ENCODE measurements at regions not wholly inside any gene's neighbourhood (a gene's known extent, or its start where the extent isn't known, plus 50 kb on each side); places are given as distances from the start of the nearest gene placed in this dataset.

GRCh38 chr2:144270951-144271350, 249.0 kb downstream of the ZEB2 start:
- no peak for DNase-seq (ENCODE audit: low spot score)
- no peak for TF ChIP-seq CTCF (IDR thresholded peaks at IDR 0.05)
- no peak overlapping the region for H3K27ac ChIP-seq
- H3K4me3 ChIP-seq = no peak overlapping the region

DNA sequence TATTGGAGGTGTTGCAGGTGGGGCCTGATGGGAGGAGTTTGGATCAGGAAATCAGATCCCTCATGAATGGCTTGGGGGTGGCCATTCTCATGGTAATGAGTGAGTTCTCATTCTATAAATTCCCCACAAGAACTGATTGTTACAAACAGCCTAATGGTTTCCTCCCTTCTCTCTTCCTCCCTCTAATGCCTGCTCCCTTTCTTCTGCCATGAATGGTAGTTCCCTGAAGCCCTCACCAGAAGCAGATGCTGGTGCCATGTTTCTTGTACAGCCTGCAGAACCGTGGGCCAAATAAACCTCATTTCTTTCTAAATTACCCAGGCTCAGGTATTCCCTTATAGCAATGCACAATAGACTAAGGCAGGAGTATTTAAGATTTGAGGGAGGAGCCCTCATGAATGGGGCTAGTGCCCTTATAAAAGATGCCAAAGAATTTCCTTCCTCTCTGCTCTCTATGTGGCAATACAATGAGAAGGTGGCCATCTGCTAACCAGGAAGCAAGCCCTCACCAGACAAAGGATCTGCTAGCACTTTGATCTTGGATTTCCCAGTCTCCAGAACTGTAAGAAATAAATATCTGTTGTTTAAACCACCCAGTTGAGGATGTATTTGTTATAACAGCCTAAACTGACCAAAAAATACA, 251.8 kb downstream of the ZEB2 start:
- no peak for TF ChIP-seq CTCF (IDR thresholded peaks at IDR 0.05)
- Histone ChIP-seq H3K27ac (no peak overlapping the region), H3K4me3 (no peak overlapping the region)
- no peak for DNase-seq (ENCODE audit: low spot score)

DNA sequence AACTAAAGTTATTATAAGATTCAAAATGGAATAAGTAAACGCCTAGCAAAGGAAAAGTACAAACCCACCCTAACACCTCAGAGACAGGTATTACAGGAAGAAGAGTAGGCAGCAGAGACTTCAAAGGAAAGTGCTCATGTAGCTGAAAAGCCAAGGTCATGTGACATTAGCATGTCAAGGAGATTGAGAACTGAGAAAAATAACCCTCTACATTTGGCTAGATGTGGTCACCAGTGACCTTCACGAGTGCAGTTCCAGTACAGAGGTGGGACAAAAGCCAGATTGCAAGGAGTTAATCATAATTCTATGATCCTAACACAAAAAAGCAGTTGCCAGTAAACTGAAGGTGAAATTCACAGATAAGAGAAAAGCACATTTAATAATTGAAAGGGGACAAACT, 252.7 kb downstream of the ZEB2 start:
- Histone ChIP-seq H3K27ac (no peak overlapping the region), H3K4me3 (no peak overlapping the region)
- TF ChIP-seq CTCF (IDR thresholded peaks at IDR 0.05) = no peak
- DNase-seq (ENCODE audit: low spot score) = no peak

- H3K4me3 ChIP-seq = no peak overlapping the region
- no peak for TF ChIP-seq CTCF (IDR thresholded peaks at IDR 0.05)
- no peak overlapping the region for H3K27ac ChIP-seq
- DNase-seq (ENCODE audit: low spot score) = no peak
Measured at GRCh38 chr2:144265654-144266053, 254.3 kb downstream of the ZEB2 start.

DNA sequence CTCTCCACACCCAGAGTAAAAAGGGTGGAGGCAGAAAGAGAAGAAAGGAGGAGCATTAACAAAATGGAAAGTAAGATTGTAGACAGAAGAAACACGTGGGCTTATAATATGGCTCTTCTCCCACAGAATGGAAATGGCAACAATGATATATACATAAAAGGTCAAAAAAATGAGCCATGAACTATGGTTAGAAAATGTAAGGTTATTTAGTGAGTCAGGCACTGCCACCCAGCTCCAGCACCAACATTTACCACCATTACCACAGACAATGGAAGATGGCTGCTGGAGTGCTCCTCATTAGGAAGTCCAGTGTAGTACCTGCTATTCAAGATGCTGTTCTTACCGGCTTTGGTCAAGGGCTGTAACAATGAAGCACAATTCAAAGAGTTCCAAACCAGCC, 258.0 kb downstream of the ZEB2 start:
- DNase-seq (ENCODE audit: low spot score) = no peak
- H3K27ac ChIP-seq = no peak overlapping the region
- no peak overlapping the region for H3K4me3 ChIP-seq
- no peak for TF ChIP-seq CTCF (IDR thresholded peaks at IDR 0.05)

DNA sequence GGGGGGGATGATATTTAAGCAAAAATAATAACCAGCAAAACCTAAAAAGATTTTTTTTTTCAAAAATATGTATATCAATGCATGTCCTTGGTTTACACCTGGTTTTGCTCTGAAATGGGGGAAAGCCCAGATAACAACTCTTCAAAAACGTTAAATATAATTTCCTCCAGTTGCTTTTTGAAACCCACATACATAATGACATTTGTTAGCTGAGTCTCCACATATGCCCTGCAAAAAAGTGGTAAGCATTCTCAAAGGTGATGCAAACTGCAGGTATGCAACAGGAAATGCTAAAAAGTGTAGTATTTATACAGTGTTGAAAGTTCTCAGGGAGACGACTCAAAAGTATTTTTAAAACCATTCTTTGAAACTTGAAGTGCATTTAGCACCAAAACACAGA, 258.6 kb downstream of the ZEB2 start:
- TF ChIP-seq CTCF (IDR thresholded peaks at IDR 0.05) = no peak
- no peak for DNase-seq (ENCODE audit: low spot score)
- Histone ChIP-seq H3K27ac (no peak overlapping the region), H3K4me3 (no peak overlapping the region)

DNA sequence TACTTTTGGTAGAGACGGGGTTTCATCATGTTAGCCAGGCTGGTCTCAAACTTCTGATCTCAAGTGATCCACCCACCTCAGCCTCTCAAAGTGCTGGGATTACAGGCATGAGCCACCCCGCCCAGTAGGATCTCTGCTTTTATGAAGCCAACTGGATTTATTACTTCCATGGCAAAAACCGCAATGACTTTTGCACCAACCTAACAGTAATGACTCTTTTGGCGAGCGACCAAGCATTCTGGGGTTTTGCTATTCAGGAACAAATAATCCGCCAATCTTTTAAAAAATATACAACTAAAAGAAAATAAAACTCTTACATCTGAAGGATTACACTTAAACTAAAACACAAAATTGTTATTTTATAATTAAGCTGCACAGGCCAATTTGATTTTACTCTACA, 260.6 kb downstream of the ZEB2 start:
- no peak for TF ChIP-seq CTCF (IDR thresholded peaks at IDR 0.05)
- no peak overlapping the region for H3K27ac ChIP-seq
- H3K4me3 ChIP-seq = no peak overlapping the region
- no peak for DNase-seq (ENCODE audit: low spot score)

All from coronary artery (tissue), 2 donors.